OCI-M2 (cell line): ENCODE measurements at regions not wholly inside any gene's neighbourhood (a gene's known extent, or its start where the extent isn't known, plus 50 kb on each side); places are given as distances from the start of the nearest gene placed in this dataset.
"Not testable (repeated sequence)": the region's sequence is repeated elsewhere in the genome, so short reads cannot be mapped to it uniquely, and the experiment has no call there.

Experiments used
- DNase-seq: peaks from one replicate; lab custom pipeline; 2025; ENCODE audit not compliant: unreplicated experiment; lab: John Stamatoyannopoulos, UW

- DNase-seq = no peak
These were observed 1608.9 kb upstream of the PIK3C3 start for GRCh38 chr18:40346146-40346545.

GRCh38 chr18:40341701-40342100 is 1613.3 kb upstream of the PIK3C3 start:
- DNase-seq = no peak

- no peak for DNase-seq
These were observed 1616.8 kb upstream of the PIK3C3 start for GRCh38 chr18:40338284-40338683.

- DNase-seq = no peak
These were observed 1628.0 kb upstream of the PIK3C3 start for GRCh38 chr18:40326985-40327384.

GRCh38 chr18:40325988-40326387 is 1629.0 kb upstream of the PIK3C3 start:
- no peak for DNase-seq

GRCh38 chr18:40314199-40314598 is 1640.8 kb upstream of the PIK3C3 start:
- no peak for DNase-seq

- DNase-seq = no peak
These were observed 1641.9 kb upstream of the PIK3C3 start for GRCh38 chr18:40313030-40313642.

GRCh38 chr18:40307627-40308026 is 1647.4 kb upstream of the PIK3C3 start:
- no peak for DNase-seq

- DNase-seq = no peak
These were observed 1658.2 kb upstream of the PIK3C3 start for GRCh38 chr18:40296717-40297413.

GRCh38 chr18:40292985-40293710 is 1661.9 kb upstream of the PIK3C3 start:
- DNase-seq = no peak

- no peak for DNase-seq
These were observed 1671.5 kb upstream of the PIK3C3 start for GRCh38 chr18:40283560-40283959.

- DNase-seq = not testable (repeated sequence)
These were observed 1673.7 kb upstream of the PIK3C3 start for GRCh38 chr18:40281356-40281755.

- no peak for DNase-seq
These were observed 1680.3 kb upstream of the PIK3C3 start for GRCh38 chr18:40274618-40275196.

- DNase-seq = no peak
These were observed 1682.3 kb upstream of the PIK3C3 start for GRCh38 chr18:40272630-40273231.

GRCh38 chr18:40259115-40259835 is 1695.8 kb upstream of the PIK3C3 start:
- DNase-seq = no peak

GRCh38 chr18:40258311-40258710 is 1696.7 kb upstream of the PIK3C3 start:
- DNase-seq = no peak

GRCh38 chr18:40250236-40250635 is 1704.8 kb upstream of the PIK3C3 start:
- no peak for DNase-seq

GRCh38 chr18:40249390-40250080 is 1705.5 kb upstream of the PIK3C3 start:
- no peak for DNase-seq

GRCh38 chr18:40245612-40246011 is 1709.4 kb upstream of the PIK3C3 start:
- not testable (repeated sequence) for DNase-seq

GRCh38 chr18:40243607-40244006 is 1711.4 kb upstream of the PIK3C3 start:
- DNase-seq = no peak
